Left lung (tissue), 4 donors: ENCODE measurements at regions not wholly inside any gene's neighbourhood (a gene's known extent, or its start where the extent isn't known, plus 50 kb on each side); places are given as distances from the start of the nearest gene placed in this dataset.
A peak's percentile ranks its signal among the peaks of the same experiment; 100 is the strongest.
"Not testable (repeated sequence)": the region's sequence is repeated elsewhere in the genome, so short reads cannot be mapped to it uniquely, and the experiment has no call there.

Source experiments
- ATAC-seq: fragments of 200-7000 bp; cut with Tn5 transposase; one replicate; pipeline ENCODE4 v1.9.1; 2020; ENCODE audit warnings: moderate library complexity
- DNase-seq, 4 donors: peaks; one replicate each; pipeline ENCODE4 v3.0.0-alpha.2; 2013 to 2020
- H3K27ac ChIP-seq, 2 donors: fragments of 200-600 bp; sonication (generic) in 1 of 2; one replicate each; pipeline versions ENCODE4 v1.5.0 to v1.8.0; 2020 to 2021
- H3K27me3 ChIP-seq, 2 donors: fragments of 200-600 bp; sonication (generic) in 1 of 2; one replicate each; pipeline versions ENCODE4 v1.5.0 to v1.8.0; 2020 to 2021
- H3K36me3 ChIP-seq, 2 donors: fragments of 200-600 bp; sonication (generic) in 1 of 2; one replicate each; pipeline versions ENCODE4 v1.5.0 to v1.8.0; 2020 to 2021
- H3K4me1 ChIP-seq, 2 donors: fragments of 200-600 bp; one replicate each; pipeline ENCODE4 v1.8.0; 2021
- H3K4me3 ChIP-seq, 2 donors: fragments of 200-600 bp; sonication (generic) in 1 of 2; one replicate each; pipeline versions ENCODE4 v1.5.0 to v1.8.0; 2020 to 2021; ENCODE audit warnings: mild to moderate bottlenecking in 1 of 2
- H3K9me3 ChIP-seq, 2 donors: fragments of 200-600 bp; sonication (generic) in 1 of 2; one replicate each; pipeline versions ENCODE4 v1.5.0 to v1.8.0; 2020 to 2021
- intact Hi-C, 2 donors: fragments of 100-400 bp; cut with DNase I; formaldehyde crosslinking; loops; one replicate each; pipeline versions ENCODE4 v1.11.2 to v1.14.2; 2022
- TF ChIP-seq, protein P1 (sequence below), 2 donors: fragments of 200-600 bp; sonication (generic) in 1 of 2; IDR thresholded peaks; one replicate each; pipeline versions ENCODE4 v1.5.0 to v1.8.0; 2021; ENCODE audit warnings: antibody characterized with exemption in 2 of 2
- donor health status: DM: no; HTN: yes; CAD: no.
- donor health status: DM: no; HTN: no; CAD: no.

GRCh38 chr11:91067666-91068065 is 844.8 kb upstream of the CHORDC1 start:
- Histone ChIP-seq H3K9me3 (peaks cover 0 to 3% of the 10 kb centered on the region in 2 donors), H3K4me1 (no peaks in the 10 kb centered on the region), H3K4me3 (no peak overlapping the region), H3K36me3 (no peaks in the 10 kb centered on the region), H3K27me3 (no peaks in the 10 kb centered on the region), H3K27ac (no peak overlapping the region)
- ATAC-seq (no peak), DNase-seq (peak in 1 of 4 donors; percentile 34)
- TF ChIP-seq, protein P1, sequence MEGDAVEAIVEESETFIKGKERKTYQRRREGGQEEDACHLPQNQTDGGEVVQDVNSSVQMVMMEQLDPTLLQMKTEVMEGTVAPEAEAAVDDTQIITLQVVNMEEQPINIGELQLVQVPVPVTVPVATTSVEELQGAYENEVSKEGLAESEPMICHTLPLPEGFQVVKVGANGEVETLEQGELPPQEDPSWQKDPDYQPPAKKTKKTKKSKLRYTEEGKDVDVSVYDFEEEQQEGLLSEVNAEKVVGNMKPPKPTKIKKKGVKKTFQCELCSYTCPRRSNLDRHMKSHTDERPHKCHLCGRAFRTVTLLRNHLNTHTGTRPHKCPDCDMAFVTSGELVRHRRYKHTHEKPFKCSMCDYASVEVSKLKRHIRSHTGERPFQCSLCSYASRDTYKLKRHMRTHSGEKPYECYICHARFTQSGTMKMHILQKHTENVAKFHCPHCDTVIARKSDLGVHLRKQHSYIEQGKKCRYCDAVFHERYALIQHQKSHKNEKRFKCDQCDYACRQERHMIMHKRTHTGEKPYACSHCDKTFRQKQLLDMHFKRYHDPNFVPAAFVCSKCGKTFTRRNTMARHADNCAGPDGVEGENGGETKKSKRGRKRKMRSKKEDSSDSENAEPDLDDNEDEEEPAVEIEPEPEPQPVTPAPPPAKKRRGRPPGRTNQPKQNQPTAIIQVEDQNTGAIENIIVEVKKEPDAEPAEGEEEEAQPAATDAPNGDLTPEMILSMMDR (IDR thresholded peaks at IDR 0.05) = no peak
- intact Hi-C loops = no loop called here

- H3K36me3 ChIP-seq = no peaks in the 10 kb centered on the region
- ATAC-seq (no peak), DNase-seq (no peak)
- H3K9me3 ChIP-seq = no peaks in the 10 kb centered on the region
- intact Hi-C loops = no loop called here
- TF ChIP-seq, protein P1 (IDR thresholded peaks at IDR 0.05) = no peak
- no peak overlapping the region for H3K4me3 ChIP-seq
- no peaks in the 10 kb centered on the region for H3K27me3 ChIP-seq
- no peaks in the 10 kb centered on the region for H3K4me1 ChIP-seq
- no peak overlapping the region for H3K27ac ChIP-seq
Observed at GRCh38 chr11:91066456-91067047, 843.7 kb upstream of the CHORDC1 start.

DNA sequence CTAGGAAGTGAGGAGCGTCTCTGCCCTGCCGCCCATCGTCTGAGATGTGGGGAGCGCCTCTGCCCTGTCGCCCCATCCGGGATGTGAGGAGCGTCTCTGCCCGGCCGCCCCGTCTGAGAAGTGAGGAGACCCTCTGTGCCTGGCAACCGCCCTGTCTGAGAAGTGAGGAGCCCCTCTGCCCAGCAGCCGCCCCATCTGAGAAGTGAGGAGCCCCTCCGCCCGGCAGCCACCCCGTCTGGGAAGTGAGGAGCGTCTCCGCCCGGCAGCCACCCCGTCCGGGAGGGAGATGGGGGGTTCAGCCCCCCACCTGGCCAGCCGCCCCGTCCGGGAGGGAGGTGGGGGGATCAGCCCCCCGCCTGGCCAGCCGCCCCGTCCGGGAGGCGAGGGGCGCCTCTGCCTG is 840.5 kb upstream of the CHORDC1 start:
- H3K9me3 ChIP-seq, H3K27ac ChIP-seq, H3K4me3 ChIP-seq, H3K27me3 ChIP-seq, H3K36me3 ChIP-seq, intact Hi-C loops, ATAC-seq, H3K4me1 ChIP-seq: not testable (repeated sequence)
- DNase-seq = peak in 1 of 4 donors; percentile 47

- Histone ChIP-seq H3K9me3 (peaks cover 0 to 4% of the 10 kb centered on the region in 2 donors), H3K4me1 (no peaks in the 10 kb centered on the region), H3K36me3 (no peaks in the 10 kb centered on the region), H3K4me3 (no peak overlapping the region), H3K27me3 (no peaks in the 10 kb centered on the region), H3K27ac (no peak overlapping the region)
- DNase-seq (no peak), ATAC-seq (no peak)
- intact Hi-C loops = no loop called here
- TF ChIP-seq, protein P1 (IDR thresholded peaks at IDR 0.05) = no peak
Observed at GRCh38 chr11:91047882-91048281, 825.0 kb upstream of the CHORDC1 start.

GRCh38 chr11:91046261-91046660 is 823.4 kb upstream of the CHORDC1 start:
- no peak overlapping the region for H3K27ac ChIP-seq
- no peaks in the 10 kb centered on the region for H3K4me1 ChIP-seq
- DNase-seq = no peak
- H3K9me3 ChIP-seq = peaks cover 0 to 4% of the 10 kb centered on the region in 2 donors
- no peaks in the 10 kb centered on the region for H3K36me3 ChIP-seq
- ATAC-seq = no peak
- no peaks in the 10 kb centered on the region for H3K27me3 ChIP-seq
- intact Hi-C loops = no loop called here
- no peak overlapping the region for H3K4me3 ChIP-seq
- TF ChIP-seq, protein P1 (IDR thresholded peaks at IDR 0.05) = no peak

GRCh38 chr11:91041626-91042025 is 818.8 kb upstream of the CHORDC1 start:
- ATAC-seq (no peak), DNase-seq (peak in 1 of 4 donors; percentile 5)
- no peak overlapping the region for H3K27ac ChIP-seq
- no peaks in the 10 kb centered on the region for H3K27me3 ChIP-seq
- H3K4me1 ChIP-seq = no peaks in the 10 kb centered on the region
- no peaks in the 10 kb centered on the region for H3K36me3 ChIP-seq
- intact Hi-C loops = no loop called here
- H3K4me3 ChIP-seq = no peak overlapping the region
- TF ChIP-seq, protein P1 (IDR thresholded peaks at IDR 0.05) = peak in 1 of 2 donors; percentile 11
- H3K9me3 ChIP-seq = peaks cover 0 to 3% of the 10 kb centered on the region in 2 donors
